ENCODE measurements at regions not wholly inside any gene's neighbourhood (a gene's known extent, or its start where the extent isn't known, plus 50 kb on each side); places are given as distances from the start of the nearest gene placed in this dataset.

Small RNAs in the stretch of these regions (small RNA-seq; reads per million reads assigned to genes)
- 0.10 reads per million for gene RNU6-463P (ENCODE audit: low replicate concordance)
